ENCODE measurements at regions not wholly inside any gene's neighbourhood (a gene's known extent, or its start where the extent isn't known, plus 50 kb on each side); places are given as distances from the start of the nearest gene placed in this dataset.

DNA sequence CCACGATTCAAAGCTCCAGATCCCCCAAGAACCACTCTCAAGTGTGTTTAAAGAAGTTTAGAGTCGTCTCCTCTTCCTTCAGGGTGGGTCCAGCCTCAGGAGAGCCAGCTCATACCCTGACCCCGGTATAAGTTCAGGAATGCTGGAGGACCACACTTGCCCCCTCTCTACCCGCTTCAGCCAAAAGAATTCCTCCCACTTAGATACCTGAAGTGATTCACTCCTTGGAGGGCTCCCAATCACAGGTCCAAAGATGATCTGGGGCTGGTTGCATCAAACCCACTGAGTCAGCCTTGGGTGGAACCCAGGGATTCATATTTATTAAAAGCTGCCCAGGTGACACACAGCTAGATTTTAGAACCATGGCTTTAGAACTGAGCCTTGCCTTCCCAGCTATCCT is 133.5 kb upstream of the PARP11 start:
- no peaks in the 10 kb centered on the region for H3K9me3 Mint-ChIP-seq (ENCODE audit: unreplicated experiment)
- H3K4me1 Mint-ChIP-seq (ENCODE audit: insufficient read depth, unreplicated experiment): peaks cover 15% of the 10 kb centered on the region
- H3K27ac Mint-ChIP-seq (ENCODE audit: low read depth, unreplicated experiment): no peak overlapping the region
- peak; percentile 85 for DNase-seq (ENCODE audit: unreplicated experiment)
- CTCF ChIA-PET: interaction anchor here (0.7 to 3.9 kb wide), 9 partner anchors 9 to 270 kb away, joined by 3 to 43 read pairs (median 4); no protein-coding TSS in a partner anchor
- TF ChIP-seq, protein P1, sequence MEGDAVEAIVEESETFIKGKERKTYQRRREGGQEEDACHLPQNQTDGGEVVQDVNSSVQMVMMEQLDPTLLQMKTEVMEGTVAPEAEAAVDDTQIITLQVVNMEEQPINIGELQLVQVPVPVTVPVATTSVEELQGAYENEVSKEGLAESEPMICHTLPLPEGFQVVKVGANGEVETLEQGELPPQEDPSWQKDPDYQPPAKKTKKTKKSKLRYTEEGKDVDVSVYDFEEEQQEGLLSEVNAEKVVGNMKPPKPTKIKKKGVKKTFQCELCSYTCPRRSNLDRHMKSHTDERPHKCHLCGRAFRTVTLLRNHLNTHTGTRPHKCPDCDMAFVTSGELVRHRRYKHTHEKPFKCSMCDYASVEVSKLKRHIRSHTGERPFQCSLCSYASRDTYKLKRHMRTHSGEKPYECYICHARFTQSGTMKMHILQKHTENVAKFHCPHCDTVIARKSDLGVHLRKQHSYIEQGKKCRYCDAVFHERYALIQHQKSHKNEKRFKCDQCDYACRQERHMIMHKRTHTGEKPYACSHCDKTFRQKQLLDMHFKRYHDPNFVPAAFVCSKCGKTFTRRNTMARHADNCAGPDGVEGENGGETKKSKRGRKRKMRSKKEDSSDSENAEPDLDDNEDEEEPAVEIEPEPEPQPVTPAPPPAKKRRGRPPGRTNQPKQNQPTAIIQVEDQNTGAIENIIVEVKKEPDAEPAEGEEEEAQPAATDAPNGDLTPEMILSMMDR (IDR thresholded peaks at IDR 0.05; ENCODE audit: unreplicated experiment): no peak
- POLR2A ChIA-PET: interaction anchor here (0.6 to 3.5 kb wide), 5 partner anchors 23 to 269 kb away, joined by 3 to 16 read pairs (median 7); no protein-coding TSS in a partner anchor
- H3K4me3 Mint-ChIP-seq (ENCODE audit: unreplicated experiment): no peak overlapping the region
- no TSS peak for BruUV-seq (replicated peaks)
- no peaks in the 10 kb centered on the region for H3K27me3 Mint-ChIP-seq (ENCODE audit: insufficient read depth, unreplicated experiment)
- no peaks in the 10 kb centered on the region for H3K36me3 Mint-ChIP-seq (ENCODE audit: insufficient read depth, unreplicated experiment)
- intact Hi-C loops (cut with micrococcal nuclease): no loop called here

DNA sequence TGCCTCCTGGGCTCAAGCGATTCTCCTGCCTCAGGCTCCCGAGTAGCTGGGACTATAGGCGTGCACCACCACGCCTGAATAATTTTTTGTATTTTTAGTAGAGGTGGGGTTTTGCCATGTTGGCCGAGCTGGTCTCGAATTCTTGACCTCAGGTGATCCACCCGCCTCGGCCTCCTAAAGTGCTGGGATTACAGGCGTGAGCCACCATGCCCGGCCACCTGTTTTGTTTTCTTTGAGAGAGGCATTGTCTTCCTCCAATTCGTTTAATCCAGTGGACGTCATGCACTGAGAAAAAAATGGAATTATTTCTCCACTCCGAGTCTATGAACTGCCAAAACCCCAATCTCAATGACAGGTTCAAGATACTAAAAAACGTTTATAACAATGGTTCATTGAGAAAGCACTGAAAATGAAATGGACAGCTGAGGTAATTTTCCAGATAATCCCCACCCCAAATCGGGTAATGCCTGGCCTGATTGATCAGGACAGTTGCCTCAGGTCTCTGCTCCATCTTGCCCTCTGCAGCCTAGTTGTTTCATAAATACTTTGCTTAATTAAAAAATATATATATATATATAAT is 132.7 kb upstream of the PARP11 start:
- Mint-ChIP-seq H3K27me3 (ENCODE audit: insufficient read depth, unreplicated experiment) (no peaks in the 10 kb centered on the region), H3K36me3 (ENCODE audit: insufficient read depth, unreplicated experiment) (no peaks in the 10 kb centered on the region), H3K4me1 (ENCODE audit: insufficient read depth, unreplicated experiment) (peaks cover 10% of the 10 kb centered on the region), H3K9me3 (ENCODE audit: unreplicated experiment) (no peaks in the 10 kb centered on the region), H3K4me3 (ENCODE audit: unreplicated experiment) (no peak overlapping the region), H3K27ac (ENCODE audit: low read depth, unreplicated experiment) (no peak overlapping the region)
- intact Hi-C loops (cut with micrococcal nuclease): no loop called here
- no TSS peak for BruUV-seq (replicated peaks)
- CTCF ChIA-PET: interaction anchor here (1.1 to 3.9 kb wide), 7 partner anchors 10 to 271 kb away, joined by 3 to 43 read pairs (median 5); no protein-coding TSS in a partner anchor
- POLR2A ChIA-PET: interaction anchor here (1.8 to 3.5 kb wide), 3 partner anchors 26 to 270 kb away, joined by 7 to 16 read pairs (median 7); no protein-coding TSS in a partner anchor
- TF ChIP-seq, protein P1 (IDR thresholded peaks at IDR 0.05; ENCODE audit: unreplicated experiment): no peak
- no peak for DNase-seq (ENCODE audit: unreplicated experiment)

DNA sequence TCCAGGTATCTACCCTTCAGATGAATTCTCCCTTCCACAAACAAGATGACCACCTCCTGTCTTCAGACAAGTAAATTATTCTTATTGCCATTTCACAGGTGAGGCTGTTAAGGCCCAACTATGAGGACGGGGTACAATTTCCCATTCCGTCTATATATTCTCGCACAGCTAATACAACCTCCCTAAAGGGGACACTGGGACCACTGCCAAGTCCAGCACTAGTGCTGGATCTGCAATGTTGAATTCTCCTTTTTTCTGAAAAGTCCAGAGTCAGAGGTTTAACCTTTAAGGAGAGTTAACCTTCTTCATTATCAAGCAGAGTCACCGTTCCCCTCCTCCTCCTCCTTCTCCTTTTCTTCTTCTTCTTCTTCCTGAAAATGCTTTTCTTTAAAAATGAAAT is 130.4 kb upstream of the PARP11 start:
- POLR2A ChIA-PET: no interaction called here
- TF ChIP-seq, protein P1 (IDR thresholded peaks at IDR 0.05; ENCODE audit: unreplicated experiment): no peak
- H3K36me3 Mint-ChIP-seq (ENCODE audit: insufficient read depth, unreplicated experiment): no peaks in the 10 kb centered on the region
- no peaks in the 10 kb centered on the region for H3K9me3 Mint-ChIP-seq (ENCODE audit: unreplicated experiment)
- DNase-seq (ENCODE audit: unreplicated experiment): no peak
- H3K27me3 Mint-ChIP-seq (ENCODE audit: insufficient read depth, unreplicated experiment): no peaks in the 10 kb centered on the region
- H3K4me3 Mint-ChIP-seq (ENCODE audit: unreplicated experiment): no peak overlapping the region
- BruUV-seq (replicated peaks): no TSS peak
- H3K4me1 Mint-ChIP-seq (ENCODE audit: insufficient read depth, unreplicated experiment): peaks cover 21% of the 10 kb centered on the region
- intact Hi-C loops (cut with micrococcal nuclease): no loop called here
- no peak overlapping the region for H3K27ac Mint-ChIP-seq (ENCODE audit: low read depth, unreplicated experiment)
- CTCF ChIA-PET: interaction anchor here (0.6 to 1.2 kb wide), 6 partner anchors 9 to 273 kb away, joined by 3 to 4 read pairs (median 4); no protein-coding TSS in a partner anchor

DNA sequence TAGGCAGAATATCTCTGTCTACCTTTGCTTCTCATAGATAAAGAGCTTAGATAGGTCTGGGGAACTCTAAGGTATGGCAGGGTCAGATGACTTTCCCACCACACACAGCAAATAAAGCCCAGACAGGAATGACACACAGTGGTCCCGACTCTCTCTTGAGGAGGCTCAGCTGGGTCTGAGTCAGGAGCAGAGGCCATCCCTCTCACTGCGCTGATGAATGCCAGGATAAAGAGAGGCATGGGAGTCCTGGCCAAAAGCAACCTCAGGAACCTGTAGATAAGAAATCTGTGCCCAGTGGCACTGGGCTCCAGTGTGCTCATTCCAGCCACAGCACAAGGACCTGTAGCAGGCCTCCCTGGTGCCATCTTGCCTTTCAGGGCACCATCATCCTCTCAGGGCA is 129.4 kb upstream of the PARP11 start:
- Mint-ChIP-seq H3K27me3 (ENCODE audit: insufficient read depth, unreplicated experiment) (no peaks in the 10 kb centered on the region), H3K27ac (ENCODE audit: low read depth, unreplicated experiment) (no peak overlapping the region), H3K4me3 (ENCODE audit: unreplicated experiment) (no peak overlapping the region), H3K9me3 (ENCODE audit: unreplicated experiment) (no peaks in the 10 kb centered on the region), H3K36me3 (ENCODE audit: insufficient read depth, unreplicated experiment) (no peaks in the 10 kb centered on the region), H3K4me1 (ENCODE audit: insufficient read depth, unreplicated experiment) (peaks cover 21% of the 10 kb centered on the region)
- TF ChIP-seq, protein P1 (IDR thresholded peaks at IDR 0.05; ENCODE audit: unreplicated experiment): no peak
- ChIA-PET CTCF (interaction anchor here (1.0 to 11.7 kb wide), 7 partner anchors 8 to 275 kb away, joined by 3 to 403 read pairs (median 4); no protein-coding TSS in a partner anchor), POLR2A (no interaction called here)
- intact Hi-C loops (cut with micrococcal nuclease): no loop called here
- BruUV-seq (replicated peaks): no TSS peak
- no peak for DNase-seq (ENCODE audit: unreplicated experiment)

Data from MCF 10A (cell line).